HEK293T (cell line): ENCODE measurements at regions not wholly inside any gene's neighbourhood (a gene's known extent, or its start where the extent isn't known, plus 50 kb on each side); places are given as distances from the start of the nearest gene placed in this dataset.

ENCODE experiments used
- CTCF ChIA-PET: fragments of 350-600 bp; formaldehyde crosslinking; extraction: SDS; loops from one replicate; lab custom pipeline; 2021; ENCODE audit warnings: antibody characterized with exemption, inconsistent platforms; lab: Yijun Ruan, JAX
- POLR2A ChIA-PET: fragments of 350-600 bp; formaldehyde crosslinking; extraction: SDS; loops from one replicate; lab custom pipeline; 2020; ENCODE audit warnings: antibody characterized with exemption, inconsistent platforms; lab: Yijun Ruan, JAX
- DNase-seq: peaks from one replicate; pipeline ENCODE4 v3.0.0; 2012; ENCODE audit warnings: mixed read lengths; ENCODE audit errors: extremely low spot score
- ARNT ChIP-seq: fragments of 450-650 bp; IDR thresholded peaks from 2 replicates; pipeline ENCODE4 v1.6.1; 2017; ENCODE audit warnings: mild to moderate bottlenecking
- BHLHE40 ChIP-seq: fragments of 450-650 bp; IDR thresholded peaks from 2 replicates; pipeline ENCODE4 v1.6.1; 2016; ENCODE audit warnings: mild to moderate bottlenecking, moderate library complexity, borderline replicate concordance
- CTBP1 ChIP-seq: fragments of 450-650 bp; IDR thresholded peaks from 2 replicates; pipeline ENCODE4 v1.6.1; 2016; ENCODE audit warnings: borderline replicate concordance
- ELF4 ChIP-seq: fragments of 450-650 bp; IDR thresholded peaks from 2 replicates; pipeline ENCODE4 v1.6.1; 2017; ENCODE audit warnings: antibody characterized with exemption
- FOXA1 ChIP-seq: fragments of 450-650 bp; IDR thresholded peaks from 2 replicates; pipeline ENCODE4 v1.6.1; 2016; ENCODE audit warnings: mild to moderate bottlenecking
- FOXK2 ChIP-seq: fragments of 450-650 bp; IDR thresholded peaks from 2 replicates; pipeline ENCODE4 v1.6.1; 2016; ENCODE audit warnings: mild to moderate bottlenecking
- FOXM1 ChIP-seq: fragments of 450-650 bp; IDR thresholded peaks from 2 replicates; pipeline ENCODE4 v1.6.1; 2017; ENCODE audit warnings: mild to moderate bottlenecking, borderline replicate concordance
- HDGF ChIP-seq: fragments of 450-650 bp; IDR thresholded peaks from 2 replicates; pipeline ENCODE4 v1.6.1; 2017; ENCODE audit warnings: antibody characterized with exemption, borderline replicate concordance
- L3MBTL2 ChIP-seq: fragments of 450-650 bp; conservative IDR thresholded peaks from 2 replicates; pipeline ENCODE4 v1.6.1; 2016; ENCODE audit warnings: mild to moderate bottlenecking
- LEF1 ChIP-seq: fragments of 450-650 bp; IDR thresholded peaks from 2 replicates; pipeline ENCODE4 v1.6.1; 2017; ENCODE audit warnings: mild to moderate bottlenecking, borderline replicate concordance
- NFRKB ChIP-seq: fragments of 450-650 bp; IDR thresholded peaks from 2 replicates; pipeline ENCODE4 v1.6.1; 2016; ENCODE audit warnings: mild to moderate bottlenecking, moderate library complexity
- PKNOX1 ChIP-seq: fragments of 450-650 bp; IDR thresholded peaks from 2 replicates; pipeline ENCODE4 v1.6.1; 2016
- SP1 ChIP-seq: fragments of 450-650 bp; IDR thresholded peaks from 2 replicates; pipeline ENCODE4 v1.6.1; 2017
- SUZ12 ChIP-seq: fragments of 450-650 bp; IDR thresholded peaks from 2 replicates; pipeline ENCODE4 v1.6.1; 2016; ENCODE audit warnings: mild to moderate bottlenecking
- TARDBP ChIP-seq: fragments of 450-650 bp; IDR thresholded peaks from 2 replicates; pipeline ENCODE4 v1.6.1; 2016
- ZNF384 ChIP-seq: fragments of 450-650 bp; IDR thresholded peaks from 2 replicates; pipeline ENCODE4 v1.6.1; 2016

GRCh38 chr13:32893176-32893575 is 123.0 kb upstream of the KL start:
- POLR2A ChIA-PET = no interaction called here
- DNase-seq = no peak
- CTCF ChIA-PET = no interaction called here
- TF ChIP-seq SP1 (no peak), FOXA1 (no peak), ARNT (no peak), ZNF384 (no peak), SUZ12 (no peak), ELF4 (no peak), LEF1 (no peak), L3MBTL2 (no peak), FOXK2 (no peak)

- TF ChIP-seq FOXK2 (no peak), SUZ12 (no peak), L3MBTL2 (no peak), ZNF384 (no peak), TARDBP (no peak), ARNT (no peak), NFRKB (no peak), ELF4 (no peak), HDGF (no peak), SP1 (no peak), BHLHE40 (no peak), FOXM1 (no peak), CTBP1 (no peak), LEF1 (no peak), FOXA1 (no peak)
- POLR2A ChIA-PET = no interaction called here
- DNase-seq = no peak
- CTCF ChIA-PET = no interaction called here
Measured at GRCh38 chr13:32894589-32895001, 121.6 kb upstream of the KL start.

GRCh38 chr13:32895296-32895695 is 120.9 kb upstream of the KL start:
- POLR2A ChIA-PET = no interaction called here
- DNase-seq = no peak
- TF ChIP-seq FOXA1 = no peak
- no peak for TF ChIP-seq FOXK2
- TF ChIP-seq NFRKB = no peak
- no peak for TF ChIP-seq HDGF
- no peak for TF ChIP-seq FOXM1
- TF ChIP-seq SUZ12 = no peak
- no peak for TF ChIP-seq ZNF384
- no peak for TF ChIP-seq LEF1
- no peak for TF ChIP-seq ELF4
- TF ChIP-seq TARDBP = no peak
- no peak for TF ChIP-seq PKNOX1
- CTCF ChIA-PET = no interaction called here

GRCh38 chr13:32897296-32897695 is 118.9 kb upstream of the KL start:
- CTCF ChIA-PET = no interaction called here
- POLR2A ChIA-PET = no interaction called here
- DNase-seq = no peak
- TF ChIP-seq PKNOX1 = no peak
- no peak for TF ChIP-seq L3MBTL2
- no peak for TF ChIP-seq SP1
- no peak for TF ChIP-seq NFRKB
- no peak for TF ChIP-seq TARDBP
- TF ChIP-seq FOXA1 = no peak
- no peak for TF ChIP-seq ELF4
- no peak for TF ChIP-seq LEF1
- no peak for TF ChIP-seq FOXK2
- TF ChIP-seq SUZ12 = no peak
- no peak for TF ChIP-seq CTBP1
- no peak for TF ChIP-seq HDGF
- TF ChIP-seq FOXM1 = no peak
- no peak for TF ChIP-seq ZNF384
- TF ChIP-seq BHLHE40 = no peak
- TF ChIP-seq ARNT = no peak

- no peak for TF ChIP-seq FOXA1
- no peak for TF ChIP-seq BHLHE40
- no peak for TF ChIP-seq L3MBTL2
- no peak for TF ChIP-seq SP1
- TF ChIP-seq TARDBP = no peak
- no peak for TF ChIP-seq NFRKB
- TF ChIP-seq FOXM1 = no peak
- no peak for TF ChIP-seq PKNOX1
- TF ChIP-seq ZNF384 = no peak
- no peak for TF ChIP-seq ARNT
- TF ChIP-seq ELF4 = no peak
- TF ChIP-seq LEF1 = no peak
- TF ChIP-seq HDGF = no peak
- no peak for TF ChIP-seq SUZ12
- TF ChIP-seq FOXK2 = no peak
- no peak for DNase-seq
- ChIA-PET CTCF (interaction anchor here (0.5 kb wide), 1 partner anchor 321 kb away, joined by 4 read pairs; no protein-coding TSS in a partner anchor), POLR2A (no interaction called here)
Measured at GRCh38 chr13:32902029-32902780, 114.0 kb upstream of the KL start.
